RWPE1 (cell line): ENCODE measurements at regions not wholly inside any gene's neighbourhood (a gene's known extent, or its start where the extent isn't known, plus 50 kb on each side); places are given as distances from the start of the nearest gene placed in this dataset.

Experiments
- CTCF ChIA-PET: fragments of 350-600 bp; sonication (Branson Sonifier 250); formaldehyde crosslinking; extraction: SDS; loops from one replicate; lab custom pipeline; 2021; lab: Yijun Ruan, JAX
- POLR2A ChIA-PET: fragments of 400-600 bp; formaldehyde crosslinking; extraction: SDS; loops from one replicate; lab custom pipeline; 2020; ENCODE audit warnings: antibody characterized with exemption; ENCODE audit not compliant: low non-redundant PET; lab: Yijun Ruan, JAX
- DNase-seq: peaks from one replicate; pipeline ENCODE4 v3.0.0; 2012; ENCODE audit warnings: low spot score
- H3K27ac ChIP-seq: fragments of 450-650 bp; 2 replicates; pipeline ENCODE4 v1.5.1; 2017
- TF ChIP-seq, protein P1 (sequence below): fragments of 450-650 bp; conservative IDR thresholded peaks from 2 replicates; pipeline ENCODE4 v1.5.1; 2017; ENCODE audit warnings: low read depth, mild to moderate bottlenecking

DNA sequence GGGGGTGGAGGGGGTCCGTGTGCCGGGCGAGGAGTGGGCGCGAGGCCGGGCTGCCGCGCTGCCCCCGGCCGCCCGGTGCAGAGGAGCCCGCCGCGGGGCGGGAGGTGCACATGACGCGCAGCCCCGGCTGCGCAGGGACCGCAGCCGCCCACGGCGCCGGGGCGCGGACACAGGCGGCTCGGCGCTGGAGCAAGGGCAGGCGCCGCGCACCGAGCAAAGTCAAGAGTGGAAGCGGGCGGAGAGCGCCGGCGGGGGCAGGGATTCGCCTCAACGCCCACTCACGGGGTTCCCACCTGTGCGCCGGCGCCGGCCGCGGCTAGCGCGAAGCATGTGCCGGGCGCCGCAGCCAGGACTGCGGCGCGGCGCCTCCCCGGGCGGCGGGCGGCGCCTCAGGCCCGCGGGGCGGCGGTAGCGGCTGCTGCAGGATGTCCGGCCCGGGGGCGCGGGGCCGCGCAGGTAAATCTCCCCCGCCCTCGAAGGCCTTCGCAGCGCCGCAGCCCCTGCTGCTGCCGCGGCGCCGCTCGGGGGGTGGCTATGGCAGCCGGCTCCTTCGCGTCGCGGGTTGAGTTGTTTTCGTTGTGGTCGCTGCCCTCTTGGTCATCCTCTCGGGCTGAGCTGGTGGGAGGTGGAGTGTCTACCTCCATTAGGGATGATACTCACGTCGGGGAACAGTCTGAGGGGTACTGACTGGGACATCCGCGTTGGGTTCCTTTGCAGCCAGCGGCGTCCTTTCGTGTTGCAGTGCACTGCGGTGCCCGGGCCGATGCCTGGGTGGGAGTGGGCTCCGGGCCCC lies 216.3 kb upstream of the DTNA start:
- ChIA-PET POLR2A (no interaction called here), CTCF (no interaction called here)
- DNase-seq, result no peak
- TF ChIP-seq, protein P1, sequence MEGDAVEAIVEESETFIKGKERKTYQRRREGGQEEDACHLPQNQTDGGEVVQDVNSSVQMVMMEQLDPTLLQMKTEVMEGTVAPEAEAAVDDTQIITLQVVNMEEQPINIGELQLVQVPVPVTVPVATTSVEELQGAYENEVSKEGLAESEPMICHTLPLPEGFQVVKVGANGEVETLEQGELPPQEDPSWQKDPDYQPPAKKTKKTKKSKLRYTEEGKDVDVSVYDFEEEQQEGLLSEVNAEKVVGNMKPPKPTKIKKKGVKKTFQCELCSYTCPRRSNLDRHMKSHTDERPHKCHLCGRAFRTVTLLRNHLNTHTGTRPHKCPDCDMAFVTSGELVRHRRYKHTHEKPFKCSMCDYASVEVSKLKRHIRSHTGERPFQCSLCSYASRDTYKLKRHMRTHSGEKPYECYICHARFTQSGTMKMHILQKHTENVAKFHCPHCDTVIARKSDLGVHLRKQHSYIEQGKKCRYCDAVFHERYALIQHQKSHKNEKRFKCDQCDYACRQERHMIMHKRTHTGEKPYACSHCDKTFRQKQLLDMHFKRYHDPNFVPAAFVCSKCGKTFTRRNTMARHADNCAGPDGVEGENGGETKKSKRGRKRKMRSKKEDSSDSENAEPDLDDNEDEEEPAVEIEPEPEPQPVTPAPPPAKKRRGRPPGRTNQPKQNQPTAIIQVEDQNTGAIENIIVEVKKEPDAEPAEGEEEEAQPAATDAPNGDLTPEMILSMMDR, result no peak
- H3K27ac ChIP-seq, result no peak overlapping the region

DNA sequence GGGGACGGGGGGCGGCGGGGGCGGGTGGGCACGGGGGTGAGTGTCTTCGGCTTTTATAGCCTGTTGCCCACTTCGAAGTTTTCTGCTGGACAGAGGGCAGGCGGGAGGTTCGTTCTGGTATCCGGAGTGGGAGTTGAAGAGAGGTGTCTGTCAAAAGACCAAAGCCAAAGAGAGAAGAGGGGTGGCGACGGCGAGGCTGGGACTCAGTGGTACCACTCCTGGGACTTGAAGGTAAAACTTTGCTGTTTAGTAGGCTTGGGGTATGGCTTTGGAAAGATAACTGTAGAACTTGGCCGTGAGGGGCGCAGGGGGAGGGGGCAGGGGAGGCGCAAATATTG lies 215.8 kb upstream of the DTNA start:
- no peak overlapping the region for H3K27ac ChIP-seq
- ChIA-PET POLR2A (no interaction called here), CTCF (no interaction called here)
- TF ChIP-seq, protein P1, result no peak
- DNase-seq, result no peak

DNA sequence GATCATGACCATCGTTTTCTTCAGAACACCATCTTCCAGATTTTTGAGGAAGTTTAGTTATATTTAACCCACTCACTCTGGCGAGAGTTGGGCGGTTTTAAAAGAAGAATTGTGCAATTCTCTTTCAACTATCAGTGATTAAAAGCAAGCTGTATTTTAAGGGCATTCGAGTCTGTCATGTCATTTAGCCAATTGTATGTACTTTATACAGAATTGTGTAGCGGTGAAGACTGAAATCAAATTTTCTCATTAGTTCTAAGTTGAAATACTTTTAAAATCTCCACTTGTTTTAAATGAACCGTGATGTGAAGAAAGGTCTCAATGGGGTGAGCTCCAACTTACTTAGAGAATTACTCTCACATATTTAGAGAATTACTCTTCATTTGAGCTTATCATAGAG lies 214.6 kb upstream of the DTNA start:
- TF ChIP-seq, protein P1, result no peak
- no peak overlapping the region for H3K27ac ChIP-seq
- ChIA-PET CTCF (no interaction called here), POLR2A (no interaction called here)
- no peak for DNase-seq

DNA sequence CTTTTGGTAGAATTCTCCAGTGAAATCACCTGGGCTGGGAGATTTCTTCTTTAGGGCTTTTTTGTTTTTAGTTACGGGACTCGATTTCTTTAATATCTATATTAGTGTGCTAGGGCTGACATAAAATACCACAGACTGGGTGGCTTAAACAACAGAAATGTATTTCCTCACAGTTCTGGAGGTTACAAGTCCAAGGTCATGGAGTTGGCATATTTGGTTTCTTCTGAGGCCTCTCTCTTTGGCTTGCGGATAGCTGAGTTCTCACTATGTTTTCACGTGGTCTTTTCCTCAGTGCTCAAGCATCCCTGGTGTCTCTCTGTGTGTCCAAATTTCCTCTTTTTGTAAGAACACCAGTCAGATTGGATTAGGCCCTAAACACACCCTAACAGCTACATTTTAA lies 208.5 kb upstream of the DTNA start:
- CTCF ChIA-PET, result no interaction called here
- POLR2A ChIA-PET, result no interaction called here

DNA sequence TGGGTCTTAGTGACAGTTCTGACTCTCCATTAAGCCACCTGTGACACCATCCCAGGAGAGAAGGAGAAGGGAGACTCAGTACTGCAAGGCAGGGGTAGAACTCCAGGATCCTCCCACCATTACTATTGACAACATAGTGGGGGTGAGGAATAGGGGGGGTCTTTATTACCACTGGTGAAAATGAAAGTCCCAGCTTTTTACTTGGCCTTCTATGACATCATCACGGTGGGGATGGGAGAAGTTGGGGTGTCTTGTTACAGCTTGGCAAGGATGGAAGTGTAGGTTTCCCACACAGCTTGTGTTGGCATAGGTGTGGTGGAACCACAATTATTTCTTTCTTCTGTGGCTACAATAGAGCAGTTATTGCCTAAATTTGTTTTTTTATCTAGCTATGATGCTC lies 203.9 kb upstream of the DTNA start:
- DNase-seq, result no peak
- POLR2A ChIA-PET, result no interaction called here
- TF ChIP-seq, protein P1, result no peak
- CTCF ChIA-PET, result no interaction called here
- H3K27ac ChIP-seq, result no peak overlapping the region

More for the DNA sequence above, 208.5 kb upstream of the DTNA start:
- no peak overlapping the region for H3K27ac ChIP-seq
- DNase-seq, result no peak
- TF ChIP-seq, protein P1, result no peak

DNA sequence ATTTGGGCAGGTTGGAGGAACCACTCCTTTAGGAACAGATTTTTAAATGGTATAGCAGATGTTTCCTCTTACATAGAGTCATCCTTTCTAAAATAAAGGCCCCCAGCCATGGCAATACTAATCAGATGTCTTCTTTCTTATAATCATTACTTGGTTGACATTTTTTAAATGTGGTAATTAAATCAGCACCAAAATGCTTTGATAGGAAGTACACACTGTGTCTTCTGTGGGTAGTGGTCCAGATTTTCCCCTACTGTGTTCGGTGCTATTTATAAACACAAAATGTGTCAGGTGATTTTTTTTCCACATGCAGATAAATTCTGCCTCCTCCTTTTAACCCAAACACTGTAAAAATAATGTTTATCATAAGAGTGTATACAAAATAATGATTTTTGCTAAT lies 200.9 kb upstream of the DTNA start:
- ChIA-PET CTCF (no interaction called here), POLR2A (no interaction called here)
- DNase-seq, result no peak
- TF ChIP-seq, protein P1, result no peak
- H3K27ac ChIP-seq, result no peak overlapping the region
